Keratinocyte (primary cell): ENCODE measurements at regions not wholly inside any gene's neighbourhood (a gene's known extent, or its start where the extent isn't known, plus 50 kb on each side); places are given as distances from the start of the nearest gene placed in this dataset.
A peak's percentile ranks its signal among the peaks of the same experiment; 100 is the strongest.

Experiments
- DNase-seq: peaks from one replicate; pipeline ENCODE4 v3.0.0-alpha.2; 2011; ENCODE audit warnings: low read depth, missing footprints, low spot score
- FAIRE-seq: peaks from 2 replicates; lab custom pipeline; 2011; peaks lifted over from hg19 to GRCh38; lab: Jason Lieb, UNC
- H2AFZ ChIP-seq: 2 replicates; pipeline ENCODE4 v1.6.0; 2012; ENCODE audit warnings: low read length, control low read depth, inconsistent platforms; ENCODE audit not compliant: control insufficient read depth
- H3K27ac ChIP-seq: 2 replicates; pipeline ENCODE4 v1.5.1; 2011; ENCODE audit warnings: low read length; ENCODE audit not compliant: control insufficient read depth, insufficient read depth
- H3K27me3 ChIP-seq: 3 replicates; pipeline ENCODE4 v1.6.0; 2011; ENCODE audit warnings: low read length; ENCODE audit not compliant: control insufficient read depth, insufficient read depth; ENCODE audit errors: extremely low read depth
- H3K36me3 ChIP-seq, 2 experiments: 2 replicates in 1 of 2; 3 replicates in 1 of 2; pipeline ENCODE4 v1.5.1; 2011; ENCODE audit warnings: low read length in 2 of 2, mild to moderate bottlenecking in 1 of 2; ENCODE audit not compliant: control insufficient read depth in 2 of 2, insufficient read depth in 2 of 2; ENCODE audit errors: extremely low read depth in 1 of 2
- H3K4me1 ChIP-seq: 3 replicates; pipeline ENCODE4 v1.5.1; 2011; ENCODE audit warnings: low read length; ENCODE audit not compliant: control insufficient read depth, insufficient read depth; ENCODE audit errors: extremely low read depth
- H3K4me2 ChIP-seq: 3 replicates; pipeline ENCODE4 v1.6.0; 2011; ENCODE audit warnings: low read depth, low read length; ENCODE audit not compliant: control insufficient read depth, insufficient read depth; ENCODE audit errors: extremely low read depth
- H3K4me3 ChIP-seq, 3 experiments: fragments of 200-600 bp in 1 of 3; sonication (generic) in 1 of 3; 2 replicates in 2 of 3; 3 replicates in 1 of 3; pipeline ENCODE4 v1.5.1; 2011 to 2016; ENCODE audit warnings: low read length in 3 of 3, mild to moderate bottlenecking in 3 of 3, control low read depth in 2 of 3, inconsistent platforms in 1 of 3, low read depth in 1 of 3, mixed read lengths in 1 of 3, mixed run types in 1 of 3, moderate library complexity in 1 of 3; ENCODE audit not compliant: control insufficient read depth in 2 of 3, insufficient read depth in 2 of 3; ENCODE audit errors: extremely low read depth in 1 of 3
- H3K79me2 ChIP-seq: 2 replicates; pipeline ENCODE4 v1.6.0; 2012; ENCODE audit warnings: low read length; ENCODE audit not compliant: control insufficient read depth, insufficient read depth
- H3K9ac ChIP-seq: 3 replicates; pipeline ENCODE4 v1.6.0; 2011; ENCODE audit warnings: low read length; ENCODE audit not compliant: control insufficient read depth, insufficient read depth; ENCODE audit errors: extremely low read depth
- H3K9me1 ChIP-seq: 3 replicates; pipeline ENCODE4 v1.6.0; 2011; ENCODE audit warnings: low read length; ENCODE audit not compliant: control insufficient read depth, insufficient read depth; ENCODE audit errors: extremely low read depth
- H3K9me3 ChIP-seq: 2 replicates; pipeline ENCODE4 v1.5.1; 2012; ENCODE audit warnings: low read depth, low read length; ENCODE audit not compliant: control insufficient read depth
- H4K20me1 ChIP-seq: 3 replicates; pipeline ENCODE4 v1.6.0; 2011; ENCODE audit warnings: low read length; ENCODE audit not compliant: control insufficient read depth, insufficient read depth; ENCODE audit errors: extremely low read depth
- EZH2 ChIP-seq: IDR thresholded peaks from one replicate; pipeline ENCODE4 v1.6.1; 2012; ENCODE audit warnings: inconsistent platforms, mild to moderate bottlenecking, low read length, moderate library complexity
- dilution Hi-C: fragments of 300-500 bp; cut with MboI; formaldehyde crosslinking; loops from one replicate; pipeline ENCODE4 v1.7.0; 2020; ENCODE audit warnings: low sequenced_read_pairs; ENCODE audit not compliant: extremely low pct_ligation_motif_present
- TF ChIP-seq, protein P1 (sequence below), 3 experiments: IDR thresholded peaks in 1 of 3; conservative IDR thresholded peaks in 1 of 3; optimal IDR thresholded peaks in 1 of 3; 2 replicates in 2 of 3; 3 replicates in 1 of 3; pipeline versions ENCODE3 to v1.5.1; 2011; ENCODE audit warnings: low read length in 3 of 3, mild to moderate bottlenecking in 3 of 3, moderate library complexity in 2 of 3, control low read depth in 1 of 3, inconsistent platforms in 1 of 3; ENCODE audit not compliant: insufficient read depth in 2 of 3; ENCODE audit errors: extremely low read depth in 1 of 3

DNA sequence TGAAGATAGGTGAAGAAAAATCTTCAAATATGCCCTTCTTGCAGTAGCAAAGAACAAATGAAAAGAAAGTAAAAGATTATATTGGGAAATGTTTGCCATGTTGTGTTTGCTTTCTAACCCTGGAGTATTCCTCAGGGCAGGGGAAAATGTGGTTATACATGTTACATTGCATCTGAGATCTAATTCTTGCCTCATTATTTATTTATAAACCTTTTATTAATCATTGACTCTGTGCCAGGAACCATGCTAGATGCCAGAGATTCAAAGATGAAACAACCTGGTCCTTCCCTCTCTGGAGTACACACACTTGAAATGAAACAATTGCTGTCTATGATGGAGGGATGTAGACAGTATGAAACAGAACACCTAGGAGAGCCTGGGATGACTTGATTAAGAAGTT lies 128.1 kb upstream of the HMGA2 start:
- no peak overlapping the region for H2AFZ ChIP-seq
- dilution Hi-C loops: no loop called here
- no peak overlapping the region for H3K4me2 ChIP-seq
- H3K4me1 ChIP-seq: peaks cover 19% of the 10 kb centered on the region
- H3K27me3 ChIP-seq: no peaks in the 10 kb centered on the region
- no peak overlapping the region for H3K4me3 ChIP-seq
- no peaks in the 10 kb centered on the region for H3K9me1 ChIP-seq
- no peak overlapping the region for H3K9ac ChIP-seq
- DNase-seq (no peak), FAIRE-seq (peak; percentile 52)
- H3K36me3 ChIP-seq: no peaks in the 10 kb centered on the region
- no peaks in the 10 kb centered on the region for H3K79me2 ChIP-seq
- TF ChIP-seq EZH2: no peak
- TF ChIP-seq, protein P1, sequence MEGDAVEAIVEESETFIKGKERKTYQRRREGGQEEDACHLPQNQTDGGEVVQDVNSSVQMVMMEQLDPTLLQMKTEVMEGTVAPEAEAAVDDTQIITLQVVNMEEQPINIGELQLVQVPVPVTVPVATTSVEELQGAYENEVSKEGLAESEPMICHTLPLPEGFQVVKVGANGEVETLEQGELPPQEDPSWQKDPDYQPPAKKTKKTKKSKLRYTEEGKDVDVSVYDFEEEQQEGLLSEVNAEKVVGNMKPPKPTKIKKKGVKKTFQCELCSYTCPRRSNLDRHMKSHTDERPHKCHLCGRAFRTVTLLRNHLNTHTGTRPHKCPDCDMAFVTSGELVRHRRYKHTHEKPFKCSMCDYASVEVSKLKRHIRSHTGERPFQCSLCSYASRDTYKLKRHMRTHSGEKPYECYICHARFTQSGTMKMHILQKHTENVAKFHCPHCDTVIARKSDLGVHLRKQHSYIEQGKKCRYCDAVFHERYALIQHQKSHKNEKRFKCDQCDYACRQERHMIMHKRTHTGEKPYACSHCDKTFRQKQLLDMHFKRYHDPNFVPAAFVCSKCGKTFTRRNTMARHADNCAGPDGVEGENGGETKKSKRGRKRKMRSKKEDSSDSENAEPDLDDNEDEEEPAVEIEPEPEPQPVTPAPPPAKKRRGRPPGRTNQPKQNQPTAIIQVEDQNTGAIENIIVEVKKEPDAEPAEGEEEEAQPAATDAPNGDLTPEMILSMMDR (optimal IDR thresholded peaks at IDR 0.05 in 1 of 3, IDR thresholded peaks at IDR 0.05 in 1 of 3, conservative IDR thresholded peaks at IDR 0.05 in 1 of 3; ENCODE audit: extremely low read depth in 1 of 3, insufficient read depth in 2 of 3, low read length in 3 of 3): no peak
- H3K27ac ChIP-seq: peak overlapping the region; percentile 32
- H4K20me1 ChIP-seq: no peaks in the 10 kb centered on the region
- no peaks in the 10 kb centered on the region for H3K9me3 ChIP-seq

DNA sequence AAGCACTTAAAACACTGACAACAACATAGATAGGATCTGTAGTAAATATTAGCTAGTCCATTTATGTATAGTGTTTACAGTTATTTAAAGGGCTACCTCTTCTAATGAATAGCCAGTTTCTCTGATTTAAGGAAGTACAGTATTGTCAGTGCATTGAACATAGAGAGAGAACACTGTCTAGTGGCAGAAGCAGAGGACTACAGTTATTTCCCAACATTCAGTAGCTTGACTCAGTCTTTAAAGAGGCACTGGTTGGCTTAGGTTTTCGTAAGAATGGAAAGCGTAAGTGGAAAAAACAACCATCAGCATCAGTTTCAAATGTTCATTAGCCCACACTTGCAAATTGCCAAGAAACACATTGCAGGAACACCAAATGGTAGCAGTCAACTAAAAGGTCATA lies 125.0 kb upstream of the HMGA2 start:
- no peaks in the 10 kb centered on the region for H3K9me1 ChIP-seq
- peaks cover 19% of the 10 kb centered on the region for H3K4me1 ChIP-seq
- no peaks in the 10 kb centered on the region for H3K79me2 ChIP-seq
- DNase-seq (no peak), FAIRE-seq (peak; percentile 89)
- dilution Hi-C loops: no loop called here
- H3K4me3 ChIP-seq: no peak overlapping the region
- H3K36me3 ChIP-seq: no peaks in the 10 kb centered on the region
- no peaks in the 10 kb centered on the region for H3K9me3 ChIP-seq
- H3K4me2 ChIP-seq: no peak overlapping the region
- no peaks in the 10 kb centered on the region for H4K20me1 ChIP-seq
- H3K27ac ChIP-seq: no peak overlapping the region
- H2AFZ ChIP-seq: no peak overlapping the region
- H3K9ac ChIP-seq: no peak overlapping the region
- no peak for TF ChIP-seq EZH2
- TF ChIP-seq, protein P1 (optimal IDR thresholded peaks at IDR 0.05 in 1 of 3, IDR thresholded peaks at IDR 0.05 in 1 of 3, conservative IDR thresholded peaks at IDR 0.05 in 1 of 3; ENCODE audit: extremely low read depth in 1 of 3, insufficient read depth in 2 of 3, low read length in 3 of 3): peak in 1 of 3 experiments; percentile 40
- H3K27me3 ChIP-seq: no peaks in the 10 kb centered on the region
